Fibroblast of lung (primary cell): ENCODE measurements at regions not wholly inside any gene's neighbourhood (a gene's known extent, or its start where the extent isn't known, plus 50 kb on each side); places are given as distances from the start of the nearest gene placed in this dataset.

Source experiments
- EZH2 ChIP-seq: IDR thresholded peaks from 2 replicates; pipeline ENCODE4 v1.5.1; 2012; ENCODE audit warnings: low read length, control low read depth, mild to moderate bottlenecking; ENCODE audit errors: missing control alignments
- TF ChIP-seq, protein P1 (sequence below), 2 donors: IDR thresholded peaks in 1 of 2; conservative IDR thresholded peaks in 1 of 2; 1 replicate in 1 of 2; 2 replicates in 1 of 2; pipeline ENCODE4 v1.5.1; 2011 to 2012; ENCODE audit warnings: low read length in 2 of 2, control low read depth in 1 of 2, inconsistent platforms in 1 of 2, low read depth in 1 of 2, mild to moderate bottlenecking in 1 of 2

DNA sequence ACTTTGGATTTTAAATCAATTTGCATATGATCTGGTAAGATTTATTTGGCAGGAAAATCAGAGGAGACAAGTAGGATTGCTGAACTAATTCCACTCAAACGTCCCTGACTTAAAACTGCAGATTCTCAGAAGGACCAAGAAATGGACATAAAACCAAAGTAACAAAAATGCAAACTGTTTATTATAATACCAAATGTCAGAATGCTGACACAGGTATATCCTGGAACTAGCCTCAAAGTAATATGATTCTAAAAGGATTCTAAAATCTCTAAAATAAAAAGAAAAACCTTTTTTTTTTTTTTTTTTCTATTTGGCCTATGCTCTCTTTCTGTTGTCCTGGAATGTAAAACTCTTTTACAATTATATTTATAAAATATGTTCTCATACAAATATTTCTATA is 74.4 kb upstream of the BTBD3 start:
- TF ChIP-seq, protein P1, sequence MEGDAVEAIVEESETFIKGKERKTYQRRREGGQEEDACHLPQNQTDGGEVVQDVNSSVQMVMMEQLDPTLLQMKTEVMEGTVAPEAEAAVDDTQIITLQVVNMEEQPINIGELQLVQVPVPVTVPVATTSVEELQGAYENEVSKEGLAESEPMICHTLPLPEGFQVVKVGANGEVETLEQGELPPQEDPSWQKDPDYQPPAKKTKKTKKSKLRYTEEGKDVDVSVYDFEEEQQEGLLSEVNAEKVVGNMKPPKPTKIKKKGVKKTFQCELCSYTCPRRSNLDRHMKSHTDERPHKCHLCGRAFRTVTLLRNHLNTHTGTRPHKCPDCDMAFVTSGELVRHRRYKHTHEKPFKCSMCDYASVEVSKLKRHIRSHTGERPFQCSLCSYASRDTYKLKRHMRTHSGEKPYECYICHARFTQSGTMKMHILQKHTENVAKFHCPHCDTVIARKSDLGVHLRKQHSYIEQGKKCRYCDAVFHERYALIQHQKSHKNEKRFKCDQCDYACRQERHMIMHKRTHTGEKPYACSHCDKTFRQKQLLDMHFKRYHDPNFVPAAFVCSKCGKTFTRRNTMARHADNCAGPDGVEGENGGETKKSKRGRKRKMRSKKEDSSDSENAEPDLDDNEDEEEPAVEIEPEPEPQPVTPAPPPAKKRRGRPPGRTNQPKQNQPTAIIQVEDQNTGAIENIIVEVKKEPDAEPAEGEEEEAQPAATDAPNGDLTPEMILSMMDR (conservative IDR thresholded peaks at IDR 0.05 in 1 of 2, IDR thresholded peaks at IDR 0.05 in 1 of 2; ENCODE audit: low read depth in 1 of 2, low read length in 2 of 2): no peak
- TF ChIP-seq EZH2: no peak
